B cell (primary cell): ENCODE measurements at regions not wholly inside any gene's neighbourhood (a gene's known extent, or its start where the extent isn't known, plus 50 kb on each side); places are given as distances from the start of the nearest gene placed in this dataset.
A peak's percentile ranks its signal among the peaks of the same experiment; 100 is the strongest.

Experiments used
- ATAC-seq: fragments of 200-7000 bp; cut with Tn5 transposase; one replicate; pipeline ENCODE4 v1.10.0; 2021; ENCODE audit warnings: low read depth, mild to moderate bottlenecking, moderate number of reproducible peaks, moderate library complexity
- CTCF ChIA-PET: fragments of 350-600 bp; sonication (Branson Sonifier 250); formaldehyde crosslinking; loops from one replicate; lab custom pipeline; 2021; ENCODE audit warnings: antibody characterized with exemption, inconsistent platforms; lab: Charles Lee
- POLR2A ChIA-PET: fragments of 350-600 bp; sonication (Branson Sonifier 250); formaldehyde crosslinking; loops from one replicate; lab custom pipeline; 2021; ENCODE audit warnings: antibody characterized with exemption; lab: Charles Lee
- DNase-seq: peaks from one replicate; pipeline ENCODE4 v3.0.0; 2013
- H2AFZ ChIP-seq: 2 replicates; pipeline ENCODE4 v1.6.1; 2012; ENCODE audit warnings: mild to moderate bottlenecking, low read depth, low read length; ENCODE audit not compliant: insufficient read depth, poor library complexity, severe bottlenecking
- H3K27ac ChIP-seq, 2 donors: 1 replicate in 1 of 2; 2 replicates in 1 of 2; pipeline ENCODE4 v1.5.1; 2012 to 2013; ENCODE audit warnings: low read length in 2 of 2, mild to moderate bottlenecking in 2 of 2, moderate library complexity in 1 of 2
- H3K27me3 ChIP-seq, 4 experiments: fragments of 200-600 bp in 1 of 4; sonication (generic) in 1 of 4; replicated peaks in 1 of 4; 1 replicate in 2 of 4; 2 replicates in 2 of 4; pipeline versions ENCODE4 v1.6.1 to v1.7.0; 2013 to 2016; ENCODE audit warnings: low read length in 3 of 4, mild to moderate bottlenecking in 2 of 4, mixed read lengths in 1 of 4, moderate library complexity in 1 of 4; ENCODE audit not compliant: insufficient read depth in 4 of 4, control insufficient read depth in 3 of 4; ENCODE audit errors: control extremely low read depth in 1 of 4
- H3K36me3 ChIP-seq, 2 experiments: replicated peaks in 1 of 2; 1 replicate in 1 of 2; 2 replicates in 1 of 2; pipeline versions ENCODE4 v1.6.1 to v1.7.1; 2013; ENCODE audit warnings: low read length in 1 of 2; ENCODE audit not compliant: insufficient read depth in 2 of 2, control insufficient read depth in 1 of 2; ENCODE audit errors: control extremely low read depth in 1 of 2, extremely low read depth in 1 of 2
- H3K4me1 ChIP-seq, 2 donors: fragments of 200-600 bp in 1 of 2; sonication (generic) in 1 of 2; 1 replicate in 1 of 2; 2 replicates in 1 of 2; pipeline versions ENCODE4 v1.5.1 to v1.6.1; 2013 to 2017; ENCODE audit warnings: low read length in 2 of 2; ENCODE audit not compliant: control insufficient read depth in 2 of 2, insufficient read depth in 2 of 2
- H3K4me2 ChIP-seq: replicated peaks from 2 replicates; pipeline ENCODE3; 2012; ENCODE audit warnings: mild to moderate bottlenecking, low read depth, low read length; ENCODE audit not compliant: poor library complexity, severe bottlenecking
- H3K4me3 ChIP-seq, 5 experiments: fragments of 200-600 bp in 1 of 5; sonication (generic) in 1 of 5; 1 replicate in 3 of 5; 2 replicates in 2 of 5; pipeline versions ENCODE4 v1.5.1 to v1.7.0; 2011 to 2016; ENCODE audit warnings: low read length in 4 of 5, mild to moderate bottlenecking in 4 of 5, low read depth in 2 of 5, control low read depth in 1 of 5, moderate library complexity in 1 of 5; ENCODE audit not compliant: insufficient read depth in 1 of 5; ENCODE audit errors: control extremely low read depth in 1 of 5, extremely low read depth in 1 of 5
- H3K79me2 ChIP-seq: fragments of 200-600 bp; sonication (generic); one replicate; pipeline ENCODE4 v1.6.0; 2016; ENCODE audit warnings: low read length; ENCODE audit not compliant: control insufficient read depth, insufficient read depth
- H3K9ac ChIP-seq: fragments of 200-600 bp; sonication (generic); 2 replicates; pipeline ENCODE4 v1.6.1; 2017; ENCODE audit warnings: mild to moderate bottlenecking, low read length, moderate library complexity
- H3K9me3 ChIP-seq, 3 donors: one replicate each; pipeline versions ENCODE4 v1.6.1 to v1.7.1; 2013; ENCODE audit warnings: low read length in 2 of 3; ENCODE audit not compliant: control insufficient read depth in 2 of 3, insufficient read depth in 1 of 3; ENCODE audit errors: control extremely low read depth in 1 of 3
- H4K20me1 ChIP-seq: 2 replicates; pipeline ENCODE4 v1.6.0; 2012; ENCODE audit warnings: mild to moderate bottlenecking, low read length; ENCODE audit not compliant: insufficient read depth, control insufficient read depth, poor library complexity, severe bottlenecking
- H3K27ac Mint-ChIP-seq: one replicate; pipeline ENCODE4 v1.8.0; 2021; ENCODE audit warnings: mixed read lengths
- H3K27me3 Mint-ChIP-seq: one replicate; pipeline ENCODE4 v1.8.0; 2021; ENCODE audit warnings: mixed read lengths
- H3K4me1 Mint-ChIP-seq: one replicate; pipeline ENCODE4 v1.8.0; 2021; ENCODE audit warnings: mixed read lengths
- H3K4me3 Mint-ChIP-seq: one replicate; pipeline ENCODE4 v1.8.0; 2021; ENCODE audit warnings: mixed read lengths
- H3K9me3 Mint-ChIP-seq: one replicate; pipeline ENCODE4 v1.8.0; 2022; ENCODE audit warnings: mixed read lengths; ENCODE audit not compliant: insufficient read depth
- EZH2 ChIP-seq: IDR thresholded peaks from 2 replicates; pipeline ENCODE4 v1.6.1; 2012; ENCODE audit warnings: borderline replicate concordance, low read depth, mild to moderate bottlenecking, moderate library complexity, low read length; ENCODE audit not compliant: insufficient read depth, poor library complexity, severe bottlenecking
- WGBS: methylation state at CpG from one replicate; pipeline ENCODE4 v1.1.5; 2013; ENCODE audit warnings: missing lambda C conversion rate; ENCODE audit not compliant: insufficient coverage; 5-methylcytosine and 5-hydroxymethylcytosine counted together
- intact Hi-C: fragments of 100-400 bp; cut with micrococcal nuclease; formaldehyde crosslinking; loops from one replicate; pipeline ENCODE4 v1.10.0; 2022
- TF ChIP-seq, protein P1 (sequence below): fragments of 200-600 bp; IDR thresholded peaks from one replicate; pipeline ENCODE4 v1.8.0; 2022; ENCODE audit warnings: antibody characterized with exemption, mild to moderate bottlenecking

GRCh38 chr5:89930591-89931392, 478.8 kb downstream of the CETN3 start:
- Mint-ChIP-seq H3K27me3 (peaks cover 4% of the 10 kb centered on the region), H3K27ac (peak overlapping the region; percentile 8), H3K4me1 (peaks cover 29% of the 10 kb centered on the region), H3K4me3 (peak overlapping the region; percentile 9), H3K9me3 (no peaks in the 10 kb centered on the region)
- Histone ChIP-seq H4K20me1 (no peaks in the 10 kb centered on the region), H2AFZ (peak overlapping the region; percentile 22), H3K9me3 (no peaks in the 10 kb centered on the region), H3K36me3 (no peaks in the 10 kb centered on the region), H3K4me1 (peaks cover 5% of the 10 kb centered on the region in 2 donors), H3K27ac (no peak overlapping the region), H3K79me2 (no peaks in the 10 kb centered on the region), H3K9ac (no peak overlapping the region), H3K27me3 (no peaks in the 10 kb centered on the region), H3K4me2 (no peak overlapping the region), H3K4me3 (no peak overlapping the region)
- CTCF ChIA-PET, result no interaction called here
- TF ChIP-seq, protein P1, sequence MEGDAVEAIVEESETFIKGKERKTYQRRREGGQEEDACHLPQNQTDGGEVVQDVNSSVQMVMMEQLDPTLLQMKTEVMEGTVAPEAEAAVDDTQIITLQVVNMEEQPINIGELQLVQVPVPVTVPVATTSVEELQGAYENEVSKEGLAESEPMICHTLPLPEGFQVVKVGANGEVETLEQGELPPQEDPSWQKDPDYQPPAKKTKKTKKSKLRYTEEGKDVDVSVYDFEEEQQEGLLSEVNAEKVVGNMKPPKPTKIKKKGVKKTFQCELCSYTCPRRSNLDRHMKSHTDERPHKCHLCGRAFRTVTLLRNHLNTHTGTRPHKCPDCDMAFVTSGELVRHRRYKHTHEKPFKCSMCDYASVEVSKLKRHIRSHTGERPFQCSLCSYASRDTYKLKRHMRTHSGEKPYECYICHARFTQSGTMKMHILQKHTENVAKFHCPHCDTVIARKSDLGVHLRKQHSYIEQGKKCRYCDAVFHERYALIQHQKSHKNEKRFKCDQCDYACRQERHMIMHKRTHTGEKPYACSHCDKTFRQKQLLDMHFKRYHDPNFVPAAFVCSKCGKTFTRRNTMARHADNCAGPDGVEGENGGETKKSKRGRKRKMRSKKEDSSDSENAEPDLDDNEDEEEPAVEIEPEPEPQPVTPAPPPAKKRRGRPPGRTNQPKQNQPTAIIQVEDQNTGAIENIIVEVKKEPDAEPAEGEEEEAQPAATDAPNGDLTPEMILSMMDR, result no peak
- TF ChIP-seq EZH2, result no peak
- no CpG with 5 or more reads among the region's 5 CpGs for WGBS
- no peak for DNase-seq
- POLR2A ChIA-PET, result no interaction called here
- no peak for ATAC-seq
- intact Hi-C loops, result no loop called here

GRCh38 chr5:89929834-89930233, 479.7 kb downstream of the CETN3 start:
- WGBS, result no CpG with 5 or more reads among the region's 1 CpG
- Histone ChIP-seq H3K9me3 (no peaks in the 10 kb centered on the region), H3K36me3 (no peaks in the 10 kb centered on the region), H3K79me2 (no peaks in the 10 kb centered on the region), H3K9ac (no peak overlapping the region), H3K4me1 (peaks cover 5% of the 10 kb centered on the region in 2 donors), H3K27me3 (no peaks in the 10 kb centered on the region), H3K4me2 (no peak overlapping the region), H3K4me3 (no peak overlapping the region), H2AFZ (no peak overlapping the region), H4K20me1 (no peaks in the 10 kb centered on the region), H3K27ac (no peak overlapping the region)
- peaks cover 29% of the 10 kb centered on the region for H3K4me1 Mint-ChIP-seq
- TF ChIP-seq EZH2, result no peak
- TF ChIP-seq, protein P1, result no peak
- ATAC-seq (no peak), DNase-seq (no peak)
- peaks cover 4% of the 10 kb centered on the region for H3K27me3 Mint-ChIP-seq
- no peak overlapping the region for H3K27ac Mint-ChIP-seq
- H3K9me3 Mint-ChIP-seq, result no peaks in the 10 kb centered on the region
- intact Hi-C loops, result no loop called here
- ChIA-PET CTCF (no interaction called here), POLR2A (no interaction called here)
- H3K4me3 Mint-ChIP-seq, result no peak overlapping the region
